Astrocyte (in vitro differentiated cells and primary cell): ENCODE measurements at regions not wholly inside any gene's neighbourhood (a gene's known extent, or its start where the extent isn't known, plus 50 kb on each side); places are given as distances from the start of the nearest gene placed in this dataset.

Experiments
- DNase-seq: peaks from one replicate; pipeline ENCODE4 v3.0.0-alpha.2; 2010; ENCODE audit warnings: low read depth
- FAIRE-seq: peaks from 2 replicates; lab custom pipeline; 2011; peaks lifted over from hg19 to GRCh38; lab: Jason Lieb, UNC
- H2AFZ ChIP-seq: 2 replicates; pipeline ENCODE4 v1.6.0; 2012; ENCODE audit warnings: low read depth, low read length, inconsistent platforms
- H3K27ac ChIP-seq: 2 replicates; pipeline ENCODE4 v1.5.1; 2011; ENCODE audit warnings: low read depth, low read length, inconsistent platforms
- H3K27me3 ChIP-seq: 2 replicates; pipeline ENCODE4 v1.6.0; 2011; ENCODE audit warnings: low read length, inconsistent platforms; ENCODE audit not compliant: insufficient read depth
- H3K36me3 ChIP-seq: 2 replicates; pipeline ENCODE4 v1.5.1; 2011; ENCODE audit warnings: low read length, inconsistent platforms; ENCODE audit not compliant: insufficient read depth
- H3K4me1 ChIP-seq: 2 replicates; pipeline ENCODE4 v1.5.1; 2011; ENCODE audit warnings: low read length, inconsistent platforms; ENCODE audit not compliant: insufficient read depth
- H3K4me2 ChIP-seq: 2 replicates; pipeline ENCODE4 v1.6.0; 2012; ENCODE audit warnings: low read length, inconsistent platforms
- H3K4me3 ChIP-seq: 2 replicates; pipeline ENCODE4 v1.5.1; 2011; ENCODE audit warnings: low read depth, mild to moderate bottlenecking, low read length, inconsistent platforms; ENCODE audit not compliant: insufficient read depth
- H3K79me2 ChIP-seq: 2 replicates; pipeline ENCODE4 v1.6.0; 2012; ENCODE audit warnings: mild to moderate bottlenecking, low read length, inconsistent platforms; ENCODE audit not compliant: insufficient read depth
- H3K9ac ChIP-seq: 2 replicates; pipeline ENCODE4 v1.6.0; 2012; ENCODE audit warnings: mild to moderate bottlenecking, low read length, inconsistent platforms
- H3K9me3 ChIP-seq: 2 replicates; pipeline ENCODE4 v1.5.1; 2012; ENCODE audit warnings: low read depth, mild to moderate bottlenecking, low read length, inconsistent platforms; ENCODE audit not compliant: insufficient read depth
- H4K20me1 ChIP-seq: 2 replicates; pipeline ENCODE4 v1.6.0; 2012; ENCODE audit warnings: low read length, inconsistent platforms; ENCODE audit not compliant: insufficient read depth
- H3K27ac Mint-ChIP-seq: one replicate; pipeline ENCODE4 v1.8.0; 2021; ENCODE audit warnings: mild to moderate bottlenecking, mixed read lengths; ENCODE audit not compliant: unreplicated experiment
- H3K27me3 Mint-ChIP-seq: one replicate; pipeline ENCODE4 v1.8.0; 2021; ENCODE audit warnings: low read depth, mixed read lengths; ENCODE audit not compliant: unreplicated experiment
- H3K36me3 Mint-ChIP-seq: one replicate; pipeline ENCODE4 v1.8.0; 2021; ENCODE audit warnings: low read depth, mixed read lengths; ENCODE audit not compliant: unreplicated experiment
- H3K4me1 Mint-ChIP-seq: one replicate; pipeline ENCODE4 v1.8.0; 2021; ENCODE audit warnings: low read depth, mixed read lengths; ENCODE audit not compliant: unreplicated experiment
- H3K4me3 Mint-ChIP-seq: one replicate; pipeline ENCODE4 v1.8.0; 2021; ENCODE audit warnings: mild to moderate bottlenecking, moderate library complexity, mixed read lengths; ENCODE audit not compliant: unreplicated experiment
- H3K9me3 Mint-ChIP-seq: one replicate; pipeline ENCODE4 v1.8.0; 2021; ENCODE audit warnings: mild to moderate bottlenecking, mixed read lengths; ENCODE audit not compliant: unreplicated experiment
- EZH2 ChIP-seq: IDR thresholded peaks from 2 replicates; pipeline ENCODE4 v1.6.1; 2012; ENCODE audit warnings: mild to moderate bottlenecking, low read length, inconsistent platforms; ENCODE audit not compliant: insufficient read depth
- TF ChIP-seq, protein P1 (sequence below): IDR thresholded peaks from 2 replicates; pipeline ENCODE4 v1.5.1; 2011; ENCODE audit warnings: low read depth, mild to moderate bottlenecking, inconsistent platforms, low read length, moderate library complexity; ENCODE audit not compliant: insufficient read depth

DNA sequence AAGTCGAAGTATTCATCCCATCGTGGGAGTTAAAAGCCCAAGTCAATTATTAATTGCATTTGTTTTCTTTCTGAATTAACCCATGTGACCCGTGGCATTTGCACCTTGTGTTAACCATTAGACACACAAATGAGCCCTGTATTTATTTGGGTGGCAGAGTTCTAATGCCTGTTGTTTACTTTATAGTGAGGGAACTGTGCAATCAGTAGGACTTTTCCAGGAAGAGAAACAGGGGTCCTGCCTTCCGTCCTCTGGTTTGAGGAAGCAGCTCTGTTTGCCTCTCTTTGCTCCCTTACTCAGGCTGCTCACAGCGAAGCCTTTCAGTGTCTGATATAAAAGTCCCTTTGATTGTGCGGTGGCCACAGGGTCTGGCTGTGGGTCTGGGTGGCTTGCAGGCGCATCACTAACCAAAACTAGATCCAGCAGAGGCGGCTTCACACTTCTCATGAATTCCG lies 263.6 kb downstream of the PTTG2 start:
- H3K27ac ChIP-seq, result no peak overlapping the region
- no peak overlapping the region for H2AFZ ChIP-seq
- peaks cover 12% of the 10 kb centered on the region for H3K27me3 ChIP-seq
- no peaks in the 10 kb centered on the region for H3K4me1 ChIP-seq
- Mint-ChIP-seq H3K27me3 (peaks cover 9% of the 10 kb centered on the region), H3K4me3 (no peak overlapping the region), H3K4me1 (peaks cover 3% of the 10 kb centered on the region), H3K9me3 (peaks cover 5% of the 10 kb centered on the region), H3K27ac (no peak overlapping the region), H3K36me3 (no peaks in the 10 kb centered on the region)
- DNase-seq (no peak), FAIRE-seq (no peak)
- H3K9ac ChIP-seq, result no peak overlapping the region
- H3K4me2 ChIP-seq, result no peak overlapping the region
- H3K4me3 ChIP-seq, result no peak overlapping the region
- no peaks in the 10 kb centered on the region for H3K36me3 ChIP-seq
- no peaks in the 10 kb centered on the region for H3K79me2 ChIP-seq
- TF ChIP-seq, protein P1, sequence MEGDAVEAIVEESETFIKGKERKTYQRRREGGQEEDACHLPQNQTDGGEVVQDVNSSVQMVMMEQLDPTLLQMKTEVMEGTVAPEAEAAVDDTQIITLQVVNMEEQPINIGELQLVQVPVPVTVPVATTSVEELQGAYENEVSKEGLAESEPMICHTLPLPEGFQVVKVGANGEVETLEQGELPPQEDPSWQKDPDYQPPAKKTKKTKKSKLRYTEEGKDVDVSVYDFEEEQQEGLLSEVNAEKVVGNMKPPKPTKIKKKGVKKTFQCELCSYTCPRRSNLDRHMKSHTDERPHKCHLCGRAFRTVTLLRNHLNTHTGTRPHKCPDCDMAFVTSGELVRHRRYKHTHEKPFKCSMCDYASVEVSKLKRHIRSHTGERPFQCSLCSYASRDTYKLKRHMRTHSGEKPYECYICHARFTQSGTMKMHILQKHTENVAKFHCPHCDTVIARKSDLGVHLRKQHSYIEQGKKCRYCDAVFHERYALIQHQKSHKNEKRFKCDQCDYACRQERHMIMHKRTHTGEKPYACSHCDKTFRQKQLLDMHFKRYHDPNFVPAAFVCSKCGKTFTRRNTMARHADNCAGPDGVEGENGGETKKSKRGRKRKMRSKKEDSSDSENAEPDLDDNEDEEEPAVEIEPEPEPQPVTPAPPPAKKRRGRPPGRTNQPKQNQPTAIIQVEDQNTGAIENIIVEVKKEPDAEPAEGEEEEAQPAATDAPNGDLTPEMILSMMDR, result no peak
- no peak for TF ChIP-seq EZH2
- no peaks in the 10 kb centered on the region for H3K9me3 ChIP-seq
- no peaks in the 10 kb centered on the region for H4K20me1 ChIP-seq

DNA sequence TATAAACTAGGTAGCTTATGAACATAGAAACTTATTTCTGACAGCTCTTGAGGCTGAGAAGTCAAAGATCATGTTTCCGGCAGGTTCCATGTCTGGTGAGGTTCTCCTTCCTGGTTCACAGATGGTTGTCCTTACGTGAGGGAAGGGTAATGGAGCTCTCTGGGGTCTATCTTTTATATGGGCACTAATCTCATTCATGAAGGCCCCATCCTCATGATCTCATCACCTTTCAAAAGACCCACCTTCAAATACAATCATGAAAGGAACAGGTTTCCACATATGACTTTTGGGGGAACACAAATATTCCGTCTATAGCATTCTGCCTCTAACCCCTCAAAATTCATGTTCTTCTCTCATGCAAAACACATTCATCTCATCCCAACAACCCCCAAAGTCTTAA lies 264.7 kb downstream of the PTTG2 start:
- no peak overlapping the region for H3K4me3 Mint-ChIP-seq
- H3K36me3 ChIP-seq, result no peaks in the 10 kb centered on the region
- no peaks in the 10 kb centered on the region for H3K9me3 ChIP-seq
- no peaks in the 10 kb centered on the region for H4K20me1 ChIP-seq
- no peak overlapping the region for H3K27ac Mint-ChIP-seq
- no peak for TF ChIP-seq EZH2
- TF ChIP-seq, protein P1, result no peak
- H3K9ac ChIP-seq, result no peak overlapping the region
- no peak overlapping the region for H2AFZ ChIP-seq
- H3K36me3 Mint-ChIP-seq, result peaks cover 2% of the 10 kb centered on the region
- H3K4me1 ChIP-seq, result no peaks in the 10 kb centered on the region
- H3K27me3 ChIP-seq, result peaks cover 12% of the 10 kb centered on the region
- no peak overlapping the region for H3K27ac ChIP-seq
- no peak for DNase-seq
- no peaks in the 10 kb centered on the region for H3K79me2 ChIP-seq
- H3K4me1 Mint-ChIP-seq, result peaks cover 3% of the 10 kb centered on the region
- peaks cover 9% of the 10 kb centered on the region for H3K27me3 Mint-ChIP-seq
- no peak overlapping the region for H3K4me3 ChIP-seq
- no peak for FAIRE-seq
- H3K4me2 ChIP-seq, result no peak overlapping the region
- H3K9me3 Mint-ChIP-seq, result peaks cover 5% of the 10 kb centered on the region

DNA sequence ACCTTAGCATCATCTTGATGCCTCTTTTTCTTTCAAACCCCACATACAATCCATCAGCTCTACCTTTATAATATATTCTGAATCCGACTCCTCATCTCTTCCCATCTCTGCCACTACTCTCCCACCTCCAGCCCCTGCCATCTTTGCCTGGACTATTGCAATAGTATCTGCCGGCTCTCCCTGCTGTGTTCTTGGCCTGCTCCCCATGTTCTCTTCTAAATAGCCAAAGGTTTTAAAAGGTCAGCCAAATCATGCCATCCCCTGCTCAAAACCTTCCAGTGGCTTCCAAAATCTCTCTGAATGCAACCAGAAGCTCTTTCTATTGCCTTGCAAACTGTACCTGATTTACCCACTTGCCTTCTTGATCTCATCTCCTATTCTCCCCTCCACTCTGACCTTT lies 266.0 kb downstream of the PTTG2 start:
- TF ChIP-seq, protein P1, result no peak
- no peak for TF ChIP-seq EZH2
- H2AFZ ChIP-seq, result no peak overlapping the region
- H4K20me1 ChIP-seq, result no peaks in the 10 kb centered on the region
- peaks cover 9% of the 10 kb centered on the region for H3K27me3 Mint-ChIP-seq
- DNase-seq (no peak), FAIRE-seq (no peak)
- no peak overlapping the region for H3K9ac ChIP-seq
- peaks cover 3% of the 10 kb centered on the region for H3K4me1 Mint-ChIP-seq
- peaks cover 9% of the 10 kb centered on the region for H3K27me3 ChIP-seq
- no peak overlapping the region for H3K4me3 ChIP-seq
- H3K36me3 Mint-ChIP-seq, result peaks cover 2% of the 10 kb centered on the region
- no peaks in the 10 kb centered on the region for H3K9me3 ChIP-seq
- no peak overlapping the region for H3K4me2 ChIP-seq
- H3K9me3 Mint-ChIP-seq, result peaks cover 5% of the 10 kb centered on the region
- H3K79me2 ChIP-seq, result no peaks in the 10 kb centered on the region
- no peak overlapping the region for H3K27ac ChIP-seq
- no peak overlapping the region for H3K27ac Mint-ChIP-seq
- H3K36me3 ChIP-seq, result no peaks in the 10 kb centered on the region
- no peaks in the 10 kb centered on the region for H3K4me1 ChIP-seq
- H3K4me3 Mint-ChIP-seq, result no peak overlapping the region
